A549 (cell line): ENCODE measurements at regions not wholly inside any gene's neighbourhood (a gene's known extent, or its start where the extent isn't known, plus 50 kb on each side); places are given as distances from the start of the nearest gene placed in this dataset.

Experiments
- ATAC-seq, 2 experiments: fragments of 200-7000 bp in 1 of 2; fragments of >200 bp in 1 of 2; cut with Nextera tagmentation in 1 of 2; cut with Tn5 transposase in 1 of 2; 3 replicates each; pipeline versions ENCODE4 v1.8.0 to v1.9.1; 2018 to 2020; ENCODE audit warnings: mild to moderate bottlenecking in 1 of 2, moderate library complexity in 1 of 2
- CTCF ChIA-PET: fragments of 300-600 bp; sonication (Branson Sonifier 250); formaldehyde crosslinking; extraction: SDS; loops from one replicate; lab custom pipeline; 2021; ENCODE audit warnings: antibody characterized with exemption, inconsistent platforms; lab: Yijun Ruan, JAX
- POLR2A ChIA-PET: fragments of 350-600 bp; formaldehyde crosslinking; extraction: SDS; loops from one replicate; lab custom pipeline; 2021; ENCODE audit warnings: antibody characterized with exemption, inconsistent platforms; lab: Yijun Ruan, JAX
- DNase-seq, 2 experiments: peaks; one replicate each; pipeline versions ENCODE4 v3.0.0 to v3.0.0-alpha.2; 2011 to 2016; ENCODE audit warnings: low read depth in 1 of 2, low spot score in 1 of 2
- FAIRE-seq: peaks from 2 replicates; lab custom pipeline; 2011; peaks lifted over from hg19 to GRCh38; lab: Jason Lieb, UNC
- H3K27ac ChIP-seq, 2 experiments: fragments of >200 bp; sonication (Bioruptor Twin); formaldehyde crosslinking; 3 replicates each; pipeline ENCODE4 v1.5.1; 2016 to 2017
- H3K4me1 ChIP-seq: fragments of >200 bp; sonication (Bioruptor Twin); formaldehyde crosslinking; 3 replicates; pipeline ENCODE4 v1.6.1; 2016
- H3K4me2 ChIP-seq: fragments of >200 bp; sonication (Bioruptor Twin); formaldehyde crosslinking; 3 replicates; pipeline ENCODE4 v1.6.1; 2016
- H3K4me3 ChIP-seq: fragments of >200 bp; sonication (Bioruptor Twin); formaldehyde crosslinking; 3 replicates; pipeline ENCODE4 v1.5.1; 2016
- H3K9me3 ChIP-seq: fragments of >200 bp; sonication (Bioruptor Twin); formaldehyde crosslinking; 3 replicates; pipeline ENCODE4 v1.6.1; 2016
- BHLHE40 ChIP-seq: IDR thresholded peaks from 2 replicates; pipeline ENCODE4 v1.6.1; 2012; ENCODE audit warnings: low read depth, low read length, inconsistent platforms
- CBX2 ChIP-seq: fragments of 200-600 bp; sonication (generic); IDR thresholded peaks from 2 replicates; pipeline ENCODE4 v1.6.1; 2016; ENCODE audit warnings: low read depth, mild to moderate bottlenecking, borderline replicate concordance
- CEBPB ChIP-seq, 2 experiments: fragments of >200 bp in 1 of 2; sonication (Bioruptor Twin) in 1 of 2; formaldehyde crosslinking in 1 of 2; IDR thresholded peaks; 2 replicates each; pipeline ENCODE4 v1.6.1; 2012 to 2016
- CHD2 ChIP-seq: fragments of 150-350 bp; IDR thresholded peaks from 2 replicates; pipeline ENCODE4 v1.6.1; 2014; ENCODE audit warnings: low read length; ENCODE audit not compliant: partially characterized antibody
- CHD4 ChIP-seq: fragments of 200-600 bp; sonication (generic); IDR thresholded peaks from 2 replicates; pipeline ENCODE4 v1.6.1; 2016; ENCODE audit warnings: antibody characterized with exemption, mild to moderate bottlenecking, borderline replicate concordance
- ESRRA ChIP-seq: fragments of 150-350 bp; IDR thresholded peaks from 2 replicates; pipeline ENCODE4 v1.6.1; 2014; ENCODE audit warnings: mild to moderate bottlenecking, low read length, borderline replicate concordance
- FOSB ChIP-seq: fragments of 250-450 bp; sonication (Bioruptor Pico); IDR thresholded peaks from 2 replicates; pipeline ENCODE4 v1.5.0; 2020; ENCODE audit warnings: mild to moderate bottlenecking, moderate library complexity
- HEYL ChIP-seq: fragments of 250-450 bp; sonication (Bioruptor Pico); IDR thresholded peaks from 2 replicates; pipeline ENCODE4 v1.8.0; 2021; ENCODE audit warnings: mild to moderate bottlenecking, moderate library complexity
- HOXB5 ChIP-seq: fragments of 250-450 bp; sonication (Bioruptor Pico); IDR thresholded peaks from 2 replicates; pipeline ENCODE4 v1.5.0; 2020; ENCODE audit warnings: mild to moderate bottlenecking, moderate library complexity
- KDM1A ChIP-seq: fragments of 200-600 bp; sonication (generic); IDR thresholded peaks from 2 replicates; pipeline ENCODE4 v1.6.1; 2016; ENCODE audit warnings: low read depth, mild to moderate bottlenecking
- MYC ChIP-seq: IDR thresholded peaks from 2 replicates; pipeline ENCODE4 v1.6.1; 2012; ENCODE audit warnings: mild to moderate bottlenecking, inconsistent platforms, low read length, improper control_type of control experiment, borderline replicate concordance
- NR3C1 ChIP-seq: fragments of >200 bp; sonication (Bioruptor Twin); formaldehyde crosslinking; IDR thresholded peaks from 3 replicates; pipeline ENCODE4 v1.6.1; 2017
- POLR2A ChIP-seq: IDR thresholded peaks from 2 replicates; pipeline ENCODE4 v1.6.1; 2012; ENCODE audit warnings: mild to moderate bottlenecking, low read length
- RAD21 ChIP-seq, 2 experiments: fragments of >200 bp in 1 of 2; sonication (Bioruptor Twin) in 1 of 2; formaldehyde crosslinking in 1 of 2; IDR thresholded peaks in 1 of 2; conservative IDR thresholded peaks in 1 of 2; 2 replicates in 1 of 2; 3 replicates in 1 of 2; pipeline ENCODE4 v1.6.1; 2012 to 2018; ENCODE audit warnings: inconsistent platforms in 1 of 2
- RCOR1 ChIP-seq: fragments of 150-350 bp; IDR thresholded peaks from 2 replicates; pipeline ENCODE4 v1.6.1; 2014; ENCODE audit warnings: antibody characterized with exemption, low read length, low read depth
- RFX5 ChIP-seq: fragments of 450-650 bp; IDR thresholded peaks from 2 replicates; pipeline ENCODE4 v1.7.1; 2014; ENCODE audit warnings: antibody characterized with exemption, mild to moderate bottlenecking, moderate library complexity
- TP53 ChIP-seq: fragments of 250-450 bp; sonication (Bioruptor Pico); IDR thresholded peaks from 2 replicates; pipeline ENCODE4 v1.5.0; 2021; ENCODE audit warnings: mild to moderate bottlenecking, moderate library complexity
- ZNF302 ChIP-seq: fragments of 250-450 bp; sonication (Bioruptor Pico); IDR thresholded peaks from 2 replicates; pipeline ENCODE4 v1.9.0; 2021; ENCODE audit warnings: inconsistent platforms, mild to moderate bottlenecking, moderate library complexity
- ZSCAN20 ChIP-seq: fragments of 250-450 bp; sonication (Bioruptor Pico); IDR thresholded peaks from 2 replicates; pipeline ENCODE4 v1.8.0; 2022; ENCODE audit warnings: mild to moderate bottlenecking, moderate library complexity
- whole genome bisulfite sequencing: methylation state at CpG from one replicate; pipeline ENCODE4 v1.1.6; 2017; ENCODE audit errors: missing lambda C conversion rate; 5-methylcytosine and 5-hydroxymethylcytosine counted together
- TF ChIP-seq, protein P1 (sequence below): IDR thresholded peaks from 2 replicates; pipeline ENCODE4 v1.6.1; 2012; ENCODE audit warnings: low read depth, borderline replicate concordance
- TF ChIP-seq, protein P2 (sequence below): fragments of 250-450 bp; sonication (Bioruptor Pico); IDR thresholded peaks from 2 replicates; pipeline ENCODE4 v1.5.0; 2020; ENCODE audit warnings: low read depth, mild to moderate bottlenecking, moderate library complexity
- TF ChIP-seq, protein P3 (sequence below): fragments of 450-650 bp; IDR thresholded peaks from 2 replicates; pipeline ENCODE4 v1.6.1; 2014; ENCODE audit warnings: antibody characterized with exemption
- TF ChIP-seq, protein P4 (sequence below): IDR thresholded peaks from 2 replicates; pipeline ENCODE4 v1.6.1; 2012
- TF ChIP-seq, protein P5 (sequence below): fragments of >200 bp; sonication (Bioruptor Twin); formaldehyde crosslinking; IDR thresholded peaks from 3 replicates; pipeline ENCODE4 v1.6.1; 2016

DNA sequence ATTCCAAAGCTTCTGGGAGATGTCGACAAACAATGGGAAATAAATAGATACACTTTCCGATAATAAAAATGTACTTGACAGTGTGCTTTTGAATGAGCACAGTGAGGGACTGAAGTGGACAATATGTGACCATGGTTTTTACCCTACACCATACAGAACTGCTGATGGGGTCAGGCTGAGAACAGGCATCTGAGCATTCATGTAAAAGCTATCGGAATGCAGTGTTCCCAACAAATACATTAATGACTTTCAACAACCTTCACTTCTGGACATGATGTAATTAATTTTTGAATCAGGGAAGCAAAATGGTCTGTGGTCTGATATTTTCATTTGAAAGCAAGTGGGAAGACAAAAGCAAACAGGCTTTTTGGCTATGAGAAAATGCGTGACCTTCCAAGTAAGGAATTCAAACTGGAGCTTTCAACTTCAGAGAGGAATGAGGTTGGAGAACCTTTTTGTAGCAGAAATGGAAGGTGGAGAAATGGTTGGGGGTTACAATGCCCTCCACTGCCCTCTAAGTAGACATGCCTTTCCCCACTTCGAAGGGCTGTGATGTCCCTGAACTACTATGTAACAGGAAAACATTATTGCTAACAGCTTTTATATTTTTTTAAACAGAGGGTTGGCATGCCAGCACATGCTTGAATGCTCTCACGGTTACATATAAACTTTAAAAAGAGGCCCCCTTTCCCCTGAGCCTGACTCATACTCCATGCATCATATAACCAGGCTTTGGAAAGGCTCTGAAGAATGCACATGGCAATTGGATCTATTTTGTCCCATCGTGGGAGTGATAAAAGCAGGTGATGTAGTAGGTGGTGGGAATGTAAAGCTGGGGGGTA is 203.5 kb upstream of the CITED2 start:
- Histone ChIP-seq H3K9me3 (no peaks in the 10 kb centered on the region), H3K4me1 (peaks cover 7% of the 10 kb centered on the region; the same call in 2 of the 3 replicates), H3K4me3 (no peak overlapping the region), H3K27ac (peak overlapping the region in 1 of 2 experiments; percentile 25; a peak in 1 of 6 replicates), H3K4me2 (no peak overlapping the region)
- FAIRE-seq, result no peak
- TF ChIP-seq CHD2, result no peak
- TF ChIP-seq ZSCAN20, result no peak
- TF ChIP-seq TP53 (CRISPR knock-in tag), result no peak
- TF ChIP-seq CBX2, result no peak
- TF ChIP-seq, protein P1, sequence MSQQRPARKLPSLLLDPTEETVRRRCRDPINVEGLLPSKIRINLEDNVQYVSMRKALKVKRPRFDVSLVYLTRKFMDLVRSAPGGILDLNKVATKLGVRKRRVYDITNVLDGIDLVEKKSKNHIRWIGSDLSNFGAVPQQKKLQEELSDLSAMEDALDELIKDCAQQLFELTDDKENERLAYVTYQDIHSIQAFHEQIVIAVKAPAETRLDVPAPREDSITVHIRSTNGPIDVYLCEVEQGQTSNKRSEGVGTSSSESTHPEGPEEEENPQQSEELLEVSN, result no peak
- TF ChIP-seq FOSB, result no peak
- no peak for TF ChIP-seq ESRRA
- POLR2A ChIA-PET, result interaction anchor here (1.0 kb wide), 1 partner anchor 203 kb away, joined by 6 read pairs; the partner anchor contains the start of gene CITED2
- no peak for DNase-seq
- CTCF ChIA-PET, result interaction anchor here (1.0 kb wide), 1 partner anchor 11 kb away, joined by 3 read pairs; no protein-coding TSS in a partner anchor
- WGBS, result 70% methylated on average over 7 of the region's 7 CpGs
- no peak for ATAC-seq

DNA sequence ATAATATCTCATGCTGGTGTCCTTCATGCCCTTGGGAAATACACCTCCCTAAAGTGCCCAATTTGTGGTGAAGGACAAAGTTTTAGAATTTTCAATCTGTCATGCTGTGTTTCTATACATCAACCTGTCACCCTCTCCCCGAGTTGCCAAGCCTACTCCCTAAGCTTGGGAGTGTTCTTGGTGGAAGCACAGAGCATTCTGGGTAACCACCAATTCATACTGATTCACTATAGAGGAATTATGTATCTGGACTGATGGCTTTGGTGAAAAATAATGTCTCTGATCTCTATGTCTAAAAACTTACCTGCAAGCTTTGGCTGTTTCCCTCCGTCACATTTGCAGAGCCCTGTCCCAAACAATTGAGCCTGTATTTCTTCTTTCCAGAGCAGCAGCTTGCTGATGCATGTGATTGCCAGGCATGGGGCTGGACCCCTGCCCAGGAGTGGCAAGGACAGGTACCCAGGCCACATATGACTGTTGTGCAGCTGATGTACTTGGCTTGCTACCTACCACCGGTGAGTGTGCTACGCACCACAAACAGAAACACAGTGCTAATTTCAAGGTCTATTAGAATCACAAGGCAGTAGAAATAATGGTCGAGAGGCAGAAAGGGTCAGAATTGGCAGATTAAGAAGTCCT is 202.8 kb upstream of the CITED2 start:
- 75% methylated on average over 5 of the region's 5 CpGs for WGBS
- FAIRE-seq, result no peak
- POLR2A ChIA-PET, result interaction anchor here (1.0 kb wide), 1 partner anchor 202 kb away, joined by 6 read pairs; the partner anchor contains the start of gene CITED2
- no peak overlapping the region for H3K4me3 ChIP-seq
- CTCF ChIA-PET, result interaction anchor here (1.0 to 1.8 kb wide), 2 partner anchors 11 kb away, joined by 3 read pairs; no protein-coding TSS in a partner anchor
- no peak for TF ChIP-seq TP53 (CRISPR knock-in tag)
- TF ChIP-seq, protein P2, sequence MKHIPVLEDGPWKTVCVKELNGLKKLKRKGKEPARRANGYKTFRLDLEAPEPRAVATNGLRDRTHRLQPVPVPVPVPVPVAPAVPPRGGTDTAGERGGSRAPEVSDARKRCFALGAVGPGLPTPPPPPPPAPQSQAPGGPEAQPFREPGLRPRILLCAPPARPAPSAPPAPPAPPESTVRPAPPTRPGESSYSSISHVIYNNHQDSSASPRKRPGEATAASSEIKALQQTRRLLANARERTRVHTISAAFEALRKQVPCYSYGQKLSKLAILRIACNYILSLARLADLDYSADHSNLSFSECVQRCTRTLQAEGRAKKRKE, result no peak
- TF ChIP-seq RCOR1, result no peak
- no peak for TF ChIP-seq RFX5
- no peak for TF ChIP-seq CEBPB (IDR thresholded peaks at IDR 0.05)
- TF ChIP-seq MYC, result no peak
- no peak for TF ChIP-seq KDM1A
- TF ChIP-seq, protein P3, sequence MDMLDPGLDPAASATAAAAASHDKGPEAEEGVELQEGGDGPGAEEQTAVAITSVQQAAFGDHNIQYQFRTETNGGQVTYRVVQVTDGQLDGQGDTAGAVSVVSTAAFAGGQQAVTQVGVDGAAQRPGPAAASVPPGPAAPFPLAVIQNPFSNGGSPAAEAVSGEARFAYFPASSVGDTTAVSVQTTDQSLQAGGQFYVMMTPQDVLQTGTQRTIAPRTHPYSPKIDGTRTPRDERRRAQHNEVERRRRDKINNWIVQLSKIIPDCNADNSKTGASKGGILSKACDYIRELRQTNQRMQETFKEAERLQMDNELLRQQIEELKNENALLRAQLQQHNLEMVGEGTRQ, result no peak
- TF ChIP-seq ZSCAN20, result no peak
- TF ChIP-seq NR3C1, result no peak
- no peak for TF ChIP-seq CHD2
- TF ChIP-seq POLR2A, result no peak
- TF ChIP-seq ZNF302 (CRISPR knock-in tag), result no peak
- no peak for TF ChIP-seq CHD4
- no peak for TF ChIP-seq BHLHE40
- TF ChIP-seq HOXB5 (CRISPR knock-in tag), result no peak
- no peak for TF ChIP-seq RAD21 (conservative IDR thresholded peaks at IDR 0.05 in 1 of 2, IDR thresholded peaks at IDR 0.05 in 1 of 2)
- TF ChIP-seq, protein P4, sequence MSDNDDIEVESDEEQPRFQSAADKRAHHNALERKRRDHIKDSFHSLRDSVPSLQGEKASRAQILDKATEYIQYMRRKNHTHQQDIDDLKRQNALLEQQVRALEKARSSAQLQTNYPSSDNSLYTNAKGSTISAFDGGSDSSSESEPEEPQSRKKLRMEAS, result no peak
- TF ChIP-seq, protein P5, sequence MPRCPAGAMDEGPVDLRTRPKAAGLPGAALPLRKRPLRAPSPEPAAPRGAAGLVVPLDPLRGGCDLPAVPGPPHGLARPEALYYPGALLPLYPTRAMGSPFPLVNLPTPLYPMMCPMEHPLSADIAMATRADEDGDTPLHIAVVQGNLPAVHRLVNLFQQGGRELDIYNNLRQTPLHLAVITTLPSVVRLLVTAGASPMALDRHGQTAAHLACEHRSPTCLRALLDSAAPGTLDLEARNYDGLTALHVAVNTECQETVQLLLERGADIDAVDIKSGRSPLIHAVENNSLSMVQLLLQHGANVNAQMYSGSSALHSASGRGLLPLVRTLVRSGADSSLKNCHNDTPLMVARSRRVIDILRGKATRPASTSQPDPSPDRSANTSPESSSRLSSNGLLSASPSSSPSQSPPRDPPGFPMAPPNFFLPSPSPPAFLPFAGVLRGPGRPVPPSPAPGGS, result no peak
- no peak for TF ChIP-seq HEYL (CRISPR knock-in tag)
- TF ChIP-seq, all 56 proteins: peak for 0
- Histone ChIP-seq H3K4me1 (no peaks in the 10 kb centered on the region; the same call in 2 of the 3 replicates), H3K4me2 (no peak overlapping the region), H3K9me3 (no peaks in the 10 kb centered on the region), H3K27ac (no peak overlapping the region)
- DNase-seq (no peak), ATAC-seq (no peak)
